ENCODE measurements at regions not wholly inside any gene's neighbourhood (a gene's known extent, or its start where the extent isn't known, plus 50 kb on each side); places are given as distances from the start of the nearest gene placed in this dataset.

GRCh38 chr13:26502826-26503225 lies 54.7 kb upstream of the WASF3 start:
- no peaks in the 10 kb centered on the region for H3K79me2 ChIP-seq (ENCODE audit: low read length)
- no peak for DNase-seq
- no peaks in the 10 kb centered on the region for H3K9me3 ChIP-seq (replicated peaks; ENCODE audit: insufficient read depth, low read length)
- no peak overlapping the region for H3K27ac ChIP-seq (ENCODE audit: low read length)
- H3K9ac ChIP-seq (ENCODE audit: low read length), result no peak overlapping the region
- H4K20me1 ChIP-seq (ENCODE audit: insufficient read depth, low read length), result no peaks in the 10 kb centered on the region
- TF ChIP-seq EZH2phosphoT487 (IDR thresholded peaks at IDR 0.05; ENCODE audit: low read length), result no peak
- no peak for TF ChIP-seq CTCF (IDR thresholded peaks at IDR 0.05; ENCODE audit: low read length)
- TF ChIP-seq EZH2 (optimal IDR thresholded peaks at IDR 0.05; ENCODE audit: low read depth, low read length), result no peak
- H3F3A ChIP-seq (ENCODE audit: insufficient read depth, low read length), result no peaks in the 10 kb centered on the region
- no peaks in the 10 kb centered on the region for H3K36me3 ChIP-seq (replicated peaks; ENCODE audit: insufficient read depth, low read length)
- H2AFZ ChIP-seq (ENCODE audit: low read length), result no peak overlapping the region
- no peaks in the 10 kb centered on the region for H3K27me3 ChIP-seq (replicated peaks; ENCODE audit: insufficient read depth, low read length)
- no peak overlapping the region for H3K4me2 ChIP-seq (ENCODE audit: low read depth, low read length)
- H3K9me2 ChIP-seq (replicated peaks; ENCODE audit: insufficient read depth, low read length), result no peaks in the 10 kb centered on the region
- H3K4me1 ChIP-seq (ENCODE audit: low read length), result no peaks in the 10 kb centered on the region
- H3K4me3 ChIP-seq (ENCODE audit: low read length), result no peak overlapping the region

GRCh38 chr13:26503826-26504594 lies 53.5 kb upstream of the WASF3 start:
- Histone ChIP-seq H3K79me2 (ENCODE audit: low read length) (no peaks in the 10 kb centered on the region), H4K20me1 (ENCODE audit: insufficient read depth, low read length) (no peaks in the 10 kb centered on the region), H3F3A (ENCODE audit: insufficient read depth, low read length) (no peaks in the 10 kb centered on the region), H3K9me3 (replicated peaks; ENCODE audit: insufficient read depth, low read length) (no peaks in the 10 kb centered on the region), H3K9ac (ENCODE audit: low read length) (no peak overlapping the region), H3K36me3 (replicated peaks; ENCODE audit: insufficient read depth, low read length) (no peaks in the 10 kb centered on the region), H3K4me3 (ENCODE audit: low read length) (no peak overlapping the region), H3K9me2 (replicated peaks; ENCODE audit: insufficient read depth, low read length) (no peaks in the 10 kb centered on the region), H2AFZ (ENCODE audit: low read length) (no peak overlapping the region), H3K27me3 (replicated peaks; ENCODE audit: insufficient read depth, low read length) (no peaks in the 10 kb centered on the region), H3K4me1 (ENCODE audit: low read length) (no peaks in the 10 kb centered on the region), H3K4me2 (ENCODE audit: low read depth, low read length) (no peak overlapping the region), H3K27ac (ENCODE audit: low read length) (no peak overlapping the region)
- no peak for DNase-seq
- TF ChIP-seq CTCF (IDR thresholded peaks at IDR 0.05; ENCODE audit: low read length) (no peak), EZH2phosphoT487 (IDR thresholded peaks at IDR 0.05; ENCODE audit: low read length) (no peak), EZH2 (optimal IDR thresholded peaks at IDR 0.05; ENCODE audit: low read depth, low read length) (no peak)

All from MM.1S (cell line).